ENCODE measurements at regions not wholly inside any gene's neighbourhood (a gene's known extent, or its start where the extent isn't known, plus 50 kb on each side); places are given as distances from the start of the nearest gene placed in this dataset.

GRCh38 chr12:115103884-115104883 lies 420.2 kb upstream of the TBX3 start:
- Histone ChIP-seq H3K27me3 (ENCODE audit: insufficient read depth, low read length) (no peaks in the 10 kb centered on the region), H2AFZ (ENCODE audit: low read length) (no peak overlapping the region), H3K27ac (ENCODE audit: low read depth, low read length, poor library complexity, severe bottlenecking) (no peak overlapping the region), H3F3A (ENCODE audit: insufficient read depth, low read length) (no peaks in the 10 kb centered on the region), H3K9ac (ENCODE audit: low read length) (no peak overlapping the region), H4K20me1 (ENCODE audit: insufficient read depth, low read length) (no peaks in the 10 kb centered on the region), H3K4me1 (ENCODE audit: insufficient read depth, low read length, severe bottlenecking) (no peaks in the 10 kb centered on the region), H3K9me2 (ENCODE audit: low read depth, low read length) (no peaks in the 10 kb centered on the region), H3K79me2 (ENCODE audit: insufficient read depth, low read length) (no peaks in the 10 kb centered on the region), H3K36me3 (ENCODE audit: insufficient read depth, low read length) (no peaks in the 10 kb centered on the region), H3K4me3 (ENCODE audit: low read depth, low read length, poor library complexity, severe bottlenecking) (no peak overlapping the region), H3K4me2 (ENCODE audit: low read length) (no peak overlapping the region), H3K9me3 (ENCODE audit: low read length) (no peaks in the 10 kb centered on the region)
- TF ChIP-seq CTCF (IDR thresholded peaks at IDR 0.05; ENCODE audit: low read length) (no peak), EZH2 (IDR thresholded peaks at IDR 0.05; ENCODE audit: borderline replicate concordance, low read length) (no peak)

GRCh38 chr12:115102450-115102849 lies 418.5 kb upstream of the TBX3 start:
- no peak overlapping the region for H3K4me3 ChIP-seq (ENCODE audit: low read depth, low read length, poor library complexity, severe bottlenecking)
- H3K4me2 ChIP-seq (ENCODE audit: low read length): no peak overlapping the region
- H3K9me2 ChIP-seq (ENCODE audit: low read depth, low read length): no peaks in the 10 kb centered on the region
- no peaks in the 10 kb centered on the region for H4K20me1 ChIP-seq (ENCODE audit: insufficient read depth, low read length)
- no peaks in the 10 kb centered on the region for H3K4me1 ChIP-seq (ENCODE audit: insufficient read depth, low read length, severe bottlenecking)
- H2AFZ ChIP-seq (ENCODE audit: low read length): no peak overlapping the region
- no peak overlapping the region for H3K27ac ChIP-seq (ENCODE audit: low read depth, low read length, poor library complexity, severe bottlenecking)
- H3F3A ChIP-seq (ENCODE audit: insufficient read depth, low read length): no peaks in the 10 kb centered on the region
- no peaks in the 10 kb centered on the region for H3K9me3 ChIP-seq (ENCODE audit: low read length)
- no peaks in the 10 kb centered on the region for H3K27me3 ChIP-seq (ENCODE audit: insufficient read depth, low read length)
- no peaks in the 10 kb centered on the region for H3K36me3 ChIP-seq (ENCODE audit: insufficient read depth, low read length)
- no peaks in the 10 kb centered on the region for H3K79me2 ChIP-seq (ENCODE audit: insufficient read depth, low read length)
- no peak overlapping the region for H3K9ac ChIP-seq (ENCODE audit: low read length)
- no peak for TF ChIP-seq EZH2 (IDR thresholded peaks at IDR 0.05; ENCODE audit: borderline replicate concordance, low read length)
- no peak for TF ChIP-seq CTCF (IDR thresholded peaks at IDR 0.05; ENCODE audit: low read length)

- Histone ChIP-seq H3F3A (ENCODE audit: insufficient read depth, low read length) (no peaks in the 10 kb centered on the region), H3K9me3 (ENCODE audit: low read length) (no peaks in the 10 kb centered on the region), H2AFZ (ENCODE audit: low read length) (no peak overlapping the region), H3K4me1 (ENCODE audit: insufficient read depth, low read length, severe bottlenecking) (no peaks in the 10 kb centered on the region), H4K20me1 (ENCODE audit: insufficient read depth, low read length) (no peaks in the 10 kb centered on the region), H3K4me2 (ENCODE audit: low read length) (no peak overlapping the region), H3K9me2 (ENCODE audit: low read depth, low read length) (no peaks in the 10 kb centered on the region), H3K4me3 (ENCODE audit: low read depth, low read length, poor library complexity, severe bottlenecking) (no peak overlapping the region), H3K27me3 (ENCODE audit: insufficient read depth, low read length) (no peaks in the 10 kb centered on the region), H3K36me3 (ENCODE audit: insufficient read depth, low read length) (no peaks in the 10 kb centered on the region), H3K27ac (ENCODE audit: low read depth, low read length, poor library complexity, severe bottlenecking) (no peak overlapping the region), H3K79me2 (ENCODE audit: insufficient read depth, low read length) (no peaks in the 10 kb centered on the region), H3K9ac (ENCODE audit: low read length) (no peak overlapping the region)
- no peak for TF ChIP-seq CTCF (IDR thresholded peaks at IDR 0.05; ENCODE audit: low read length)
- TF ChIP-seq EZH2 (IDR thresholded peaks at IDR 0.05; ENCODE audit: borderline replicate concordance, low read length): no peak
Measured at GRCh38 chr12:115101520-115101919, 417.5 kb upstream of the TBX3 start.

Measured in OCI-LY1 (cell line).